ENCODE measurements at regions not wholly inside any gene's neighbourhood (a gene's known extent, or its start where the extent isn't known, plus 50 kb on each side); places are given as distances from the start of the nearest gene placed in this dataset.

DNA sequence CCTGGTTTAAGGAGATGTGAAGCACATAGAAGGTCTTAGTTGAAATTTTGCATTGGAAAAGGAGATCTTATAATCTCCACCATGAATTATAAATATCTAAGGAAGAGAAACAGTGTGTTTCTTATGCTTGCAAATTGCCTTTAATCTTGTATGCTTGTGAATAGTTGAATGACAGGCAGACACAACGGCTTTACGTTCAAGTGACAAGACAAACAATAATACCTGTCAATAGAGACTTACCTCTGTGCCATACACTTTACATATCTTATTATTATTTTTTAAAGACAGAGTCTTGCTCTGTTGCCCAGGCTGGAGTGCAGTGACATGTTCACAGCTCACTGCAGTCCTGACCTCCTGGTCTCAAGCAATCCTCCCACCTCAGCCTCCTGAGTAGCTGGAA is 113.7 kb downstream of the QPCT start:
- no peak for ATAC-seq
- 90% methylated on average over 2 of the region's 2 CpGs for WGBS (ENCODE audit: insufficient coverage, low coverage, low lambda C conversion rate, missing lambda C conversion rate)
- intact Hi-C loops (cut with DNase I): no loop called here

DNA sequence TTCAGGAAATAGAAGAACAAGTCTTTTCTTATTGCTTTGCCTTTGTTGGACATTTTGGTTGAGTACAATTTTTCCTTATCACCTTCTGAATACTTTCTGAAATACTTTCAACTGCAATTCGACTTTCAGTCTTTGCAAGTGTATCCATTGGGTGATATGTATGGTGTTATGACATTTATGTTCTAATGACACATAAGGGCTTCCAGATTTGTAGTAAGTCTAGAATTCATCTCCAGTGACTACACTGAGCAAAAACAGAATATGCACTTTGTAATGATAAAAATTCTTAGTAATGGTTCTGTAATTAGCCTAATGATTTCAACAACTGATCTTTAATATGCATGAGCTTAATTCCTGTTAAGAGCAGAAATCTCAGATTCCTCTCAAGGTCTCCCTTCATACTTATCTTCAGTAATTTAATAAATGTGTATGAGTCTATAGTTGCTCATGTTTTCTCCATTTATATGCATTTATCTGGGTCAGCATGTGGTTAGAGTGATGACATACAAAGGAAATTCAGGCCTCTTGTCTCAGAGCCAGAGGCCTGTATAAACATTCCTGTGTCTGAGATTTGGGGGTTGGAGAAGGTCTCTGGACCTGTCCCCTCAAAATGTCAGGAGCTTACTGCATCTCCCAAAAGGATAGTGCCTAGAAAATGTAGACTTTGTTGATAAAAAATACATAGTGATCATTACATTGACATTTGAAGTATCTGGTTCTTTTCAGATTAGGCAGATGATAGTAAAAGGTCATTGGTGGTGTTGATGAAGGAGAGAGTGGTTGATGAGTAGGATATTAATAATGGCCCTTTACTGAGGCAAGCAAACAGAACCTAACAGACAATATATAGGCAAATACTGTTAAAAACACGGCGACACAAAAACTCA is 114.9 kb downstream of the QPCT start:
- no peak overlapping the region for H3K27ac ChIP-seq

More for the DNA sequence above, 113.7 kb downstream of the QPCT start:
- H3K36me3 ChIP-seq: no peaks in the 10 kb centered on the region
- no peak overlapping the region for H3K27ac ChIP-seq
- H3K4me3 ChIP-seq: no peak overlapping the region
- no peak for DNase-seq
- no peaks in the 10 kb centered on the region for H3K9me3 ChIP-seq
- TF ChIP-seq, protein P1, sequence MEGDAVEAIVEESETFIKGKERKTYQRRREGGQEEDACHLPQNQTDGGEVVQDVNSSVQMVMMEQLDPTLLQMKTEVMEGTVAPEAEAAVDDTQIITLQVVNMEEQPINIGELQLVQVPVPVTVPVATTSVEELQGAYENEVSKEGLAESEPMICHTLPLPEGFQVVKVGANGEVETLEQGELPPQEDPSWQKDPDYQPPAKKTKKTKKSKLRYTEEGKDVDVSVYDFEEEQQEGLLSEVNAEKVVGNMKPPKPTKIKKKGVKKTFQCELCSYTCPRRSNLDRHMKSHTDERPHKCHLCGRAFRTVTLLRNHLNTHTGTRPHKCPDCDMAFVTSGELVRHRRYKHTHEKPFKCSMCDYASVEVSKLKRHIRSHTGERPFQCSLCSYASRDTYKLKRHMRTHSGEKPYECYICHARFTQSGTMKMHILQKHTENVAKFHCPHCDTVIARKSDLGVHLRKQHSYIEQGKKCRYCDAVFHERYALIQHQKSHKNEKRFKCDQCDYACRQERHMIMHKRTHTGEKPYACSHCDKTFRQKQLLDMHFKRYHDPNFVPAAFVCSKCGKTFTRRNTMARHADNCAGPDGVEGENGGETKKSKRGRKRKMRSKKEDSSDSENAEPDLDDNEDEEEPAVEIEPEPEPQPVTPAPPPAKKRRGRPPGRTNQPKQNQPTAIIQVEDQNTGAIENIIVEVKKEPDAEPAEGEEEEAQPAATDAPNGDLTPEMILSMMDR (IDR thresholded peaks at IDR 0.05): no peak
- no peak for TF ChIP-seq POLR2A (IDR thresholded peaks at IDR 0.05)
- H3K27me3 ChIP-seq: no peaks in the 10 kb centered on the region
- no peaks in the 10 kb centered on the region for H3K4me1 ChIP-seq

DNA sequence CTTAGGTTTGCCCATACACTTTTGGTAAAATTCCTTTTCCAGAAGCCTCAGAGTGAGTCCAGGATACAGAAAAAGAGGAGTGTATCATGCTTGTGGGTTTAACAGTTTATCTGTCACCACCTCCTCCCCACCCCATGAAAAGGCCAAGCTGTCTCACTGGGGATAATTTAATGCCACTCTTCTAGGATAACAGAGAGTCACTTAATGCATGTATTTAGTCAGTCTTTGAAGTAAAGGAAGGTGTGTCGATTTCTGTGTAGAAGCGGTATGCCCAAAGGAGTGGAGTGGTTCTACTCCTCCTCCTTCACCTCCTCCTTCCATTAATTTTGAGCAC is 116.4 kb downstream of the QPCT start:
- TF ChIP-seq, protein P1 (IDR thresholded peaks at IDR 0.05): no peak
- TF ChIP-seq POLR2A (IDR thresholded peaks at IDR 0.05): no peak

More for the DNA sequence above, 114.9 kb downstream of the QPCT start:
- no peak for TF ChIP-seq POLR2A (IDR thresholded peaks at IDR 0.05)
- intact Hi-C loops (cut with DNase I): no loop called here
- Histone ChIP-seq H3K27me3 (no peaks in the 10 kb centered on the region), H3K4me1 (no peaks in the 10 kb centered on the region), H3K9me3 (no peaks in the 10 kb centered on the region), H3K36me3 (no peaks in the 10 kb centered on the region), H3K4me3 (no peak overlapping the region)
- 80% methylated on average over 3 of the region's 3 CpGs for WGBS (ENCODE audit: insufficient coverage, low coverage, low lambda C conversion rate, missing lambda C conversion rate)
- DNase-seq (no peak), ATAC-seq (no peak)

DNA sequence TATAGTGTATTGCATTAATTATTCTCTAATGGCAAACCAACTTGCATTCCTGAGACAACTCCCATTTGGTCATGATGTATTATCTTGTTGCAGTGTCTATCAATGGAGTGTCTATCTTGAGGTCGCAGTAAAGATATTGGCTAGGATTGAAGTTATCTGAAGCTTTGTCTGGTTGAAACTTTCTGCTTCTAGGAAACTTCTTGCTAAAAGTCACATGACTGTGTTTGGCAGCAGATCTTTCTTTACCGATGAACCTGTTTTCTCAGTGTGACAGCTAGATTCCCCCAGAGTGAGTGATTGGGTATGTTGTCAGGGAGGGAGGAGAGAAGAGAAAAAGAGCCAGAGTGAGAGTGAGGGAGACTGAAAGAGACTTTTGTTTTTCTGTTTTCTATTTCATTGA is 119.6 kb downstream of the QPCT start:
- H3K4me1 ChIP-seq: peaks cover 0 to 19% (median 0%) of the 10 kb centered on the region in 4 donors
- DNase-seq (no peak), ATAC-seq (no peak)
- no peak overlapping the region for H3K27ac ChIP-seq
- 26% methylated on average over 2 of the region's 2 CpGs for WGBS (ENCODE audit: insufficient coverage, low coverage, low lambda C conversion rate, missing lambda C conversion rate)
- no peak overlapping the region for H3K4me3 ChIP-seq
- intact Hi-C loops (cut with DNase I): no loop called here
- no peaks in the 10 kb centered on the region for H3K36me3 ChIP-seq
- H3K27me3 ChIP-seq: no peaks in the 10 kb centered on the region
- TF ChIP-seq POLR2A (IDR thresholded peaks at IDR 0.05): no peak
- TF ChIP-seq, protein P1 (IDR thresholded peaks at IDR 0.05): no peak
- no peaks in the 10 kb centered on the region for H3K9me3 ChIP-seq

More for the DNA sequence above, 116.4 kb downstream of the QPCT start:
- H3K27ac ChIP-seq: no peak overlapping the region
- H3K36me3 ChIP-seq: no peaks in the 10 kb centered on the region
- ATAC-seq: no peak
- intact Hi-C loops (cut with DNase I): no loop called here
- no peak for DNase-seq
- H3K4me3 ChIP-seq: no peak overlapping the region
- no peaks in the 10 kb centered on the region for H3K27me3 ChIP-seq
- H3K4me1 ChIP-seq: peaks cover 0 to 1% (median 0%) of the 10 kb centered on the region in 4 donors
- 100% methylated on average over 2 of the region's 2 CpGs for WGBS (ENCODE audit: insufficient coverage, low coverage, low lambda C conversion rate, missing lambda C conversion rate)
- H3K9me3 ChIP-seq: no peaks in the 10 kb centered on the region

DNA sequence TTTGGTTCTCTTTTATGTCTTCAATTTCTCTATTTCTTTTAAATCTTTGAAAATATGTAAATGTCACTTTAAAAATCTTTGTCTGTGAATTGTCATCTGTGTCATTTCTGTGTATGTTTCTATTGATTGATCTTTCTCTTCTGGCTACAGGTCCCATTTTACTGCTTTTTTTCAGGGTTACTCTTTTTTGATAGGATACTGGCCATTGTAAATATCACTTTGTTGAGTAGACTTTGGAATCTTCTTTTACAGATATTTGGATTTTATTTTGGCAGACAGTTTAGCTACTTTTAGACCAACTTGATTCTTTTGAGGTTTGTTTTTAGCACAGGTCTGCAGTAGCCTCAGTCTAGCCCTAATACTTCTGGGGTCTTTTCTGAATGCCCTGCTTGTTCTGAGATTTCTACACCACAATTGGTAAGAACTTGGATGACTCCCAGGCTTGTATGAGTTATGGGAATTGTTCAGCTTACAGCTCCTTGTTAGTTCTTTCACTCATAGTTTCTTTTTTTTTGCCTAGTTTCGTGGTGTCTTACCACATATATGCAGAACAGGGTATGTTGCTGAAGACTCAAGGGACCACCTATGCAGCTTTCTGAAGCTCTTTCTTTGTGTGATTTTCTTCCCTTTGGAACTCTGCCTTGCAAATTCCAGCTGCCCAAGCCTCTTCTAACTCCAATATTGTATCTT is 122.2 kb downstream of the QPCT start:
- Histone ChIP-seq H3K4me1 (peaks cover 0 to 19% (median 0%) of the 10 kb centered on the region in 4 donors), H3K36me3 (no peaks in the 10 kb centered on the region), H3K4me3 (peak overlapping the region in 2 of 3 donors; percentile 12 to 39), H3K9me3 (no peaks in the 10 kb centered on the region), H3K27me3 (no peaks in the 10 kb centered on the region), H3K27ac (peak overlapping the region; percentile 61 to 76 (median 64))
- DNase-seq (no peak), ATAC-seq (peak; percentile 59 to 85 (median 72))
- intact Hi-C loops (cut with DNase I): no loop called here
- no peak for TF ChIP-seq POLR2A (IDR thresholded peaks at IDR 0.05)
- TF ChIP-seq, protein P1 (IDR thresholded peaks at IDR 0.05): no peak
- WGBS (ENCODE audit: insufficient coverage, low coverage, low lambda C conversion rate, missing lambda C conversion rate): 18% methylated on average over 1 of the region's 1 CpG
